ENCODE measurements at regions not wholly inside any gene's neighbourhood (a gene's known extent, or its start where the extent isn't known, plus 50 kb on each side); places are given as distances from the start of the nearest gene placed in this dataset.
A peak's percentile ranks its signal among the peaks of the same experiment; 100 is the strongest.

DNA sequence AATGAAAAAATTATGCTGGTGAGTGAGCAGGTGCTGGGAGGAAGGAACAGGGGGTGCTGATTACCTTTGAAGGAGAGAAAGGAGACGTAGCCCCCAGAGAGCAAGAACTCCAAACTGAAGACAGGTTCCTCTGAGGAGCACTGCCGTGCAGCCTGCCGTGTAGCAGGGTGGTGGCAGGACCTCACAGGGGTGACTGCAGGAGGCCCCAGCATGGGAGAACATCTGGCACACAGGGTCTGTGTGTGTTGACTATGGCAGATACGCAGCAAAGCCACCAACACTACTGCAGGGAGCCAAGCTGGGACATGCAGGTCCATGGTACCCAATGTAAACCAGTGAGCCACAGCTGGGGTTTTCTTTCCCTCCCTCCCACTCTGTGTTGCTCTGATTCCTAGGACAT lies 192.1 kb upstream of the PDE1C start:
- no peak for DNase-seq

DNA sequence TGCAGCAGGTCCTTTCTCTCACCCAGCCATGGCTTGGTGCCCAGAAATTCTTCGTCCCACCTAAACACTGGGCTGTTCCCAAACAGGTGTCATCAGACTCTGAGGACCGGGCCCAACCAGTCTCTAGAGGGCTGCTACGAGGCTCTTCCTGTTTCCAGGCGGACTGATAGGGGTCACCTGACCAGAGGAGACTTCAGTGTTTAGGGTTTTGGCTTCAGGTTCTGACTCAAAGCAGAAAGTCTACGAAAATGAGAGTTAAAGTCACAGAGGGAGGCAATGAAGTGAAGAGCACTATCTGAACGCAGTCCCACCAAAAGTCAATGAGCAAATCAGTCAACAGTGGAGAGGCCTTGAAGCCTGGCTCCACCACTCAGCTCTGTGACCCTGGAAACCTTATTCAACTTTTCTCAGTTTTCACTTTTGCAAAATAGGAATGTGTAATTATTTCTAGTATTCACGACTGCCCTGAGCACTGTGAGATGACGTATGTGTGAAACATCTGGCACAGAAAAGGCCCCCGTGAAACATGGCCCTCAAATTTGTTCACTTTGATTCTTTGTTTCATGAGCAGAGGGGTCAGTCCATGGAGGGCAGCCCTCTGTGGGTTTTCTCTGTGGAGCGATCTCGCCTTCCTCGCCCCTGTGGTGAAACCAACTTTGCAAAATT lies 189.9 kb upstream of the PDE1C start:
- DNase-seq: peak; percentile 96

DNA sequence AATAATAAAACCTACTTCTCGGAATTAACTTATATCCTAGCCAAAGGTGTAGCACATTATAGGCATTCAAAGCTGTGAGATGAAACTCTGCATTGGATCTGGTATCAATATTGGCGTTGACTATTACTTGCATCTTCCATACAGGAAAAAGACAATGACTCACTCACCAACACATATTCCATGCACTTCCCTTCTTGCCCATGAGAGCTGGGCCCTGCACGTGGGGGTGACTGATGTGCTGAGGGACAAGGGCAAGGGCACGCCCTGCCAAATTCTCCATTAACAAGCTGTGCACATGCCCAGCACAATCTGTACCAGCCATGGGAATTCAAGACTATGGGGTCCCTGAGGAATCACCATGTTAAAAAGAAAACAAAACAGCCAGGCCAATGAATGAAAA lies 188.1 kb upstream of the PDE1C start:
- DNase-seq: no peak

DNA sequence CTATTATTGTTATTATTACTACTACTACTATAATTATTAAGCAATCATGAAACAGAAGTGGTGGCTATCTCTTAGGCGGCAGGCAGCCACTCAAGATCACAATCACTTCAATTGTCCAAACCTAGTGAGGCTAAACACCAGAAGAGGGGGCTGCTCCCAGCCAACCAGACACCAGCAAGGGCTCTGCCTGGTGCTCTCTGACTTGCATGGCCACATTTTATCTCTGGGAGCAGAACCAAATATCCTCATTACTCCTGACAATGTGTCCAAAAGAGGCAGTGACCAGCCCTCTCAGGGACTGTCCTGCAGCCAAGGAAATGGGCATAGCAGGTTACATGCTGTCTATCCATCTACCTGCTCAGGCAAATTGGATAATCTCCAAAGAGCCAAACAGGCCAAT lies 187.4 kb upstream of the PDE1C start:
- DNase-seq: no peak

DNA sequence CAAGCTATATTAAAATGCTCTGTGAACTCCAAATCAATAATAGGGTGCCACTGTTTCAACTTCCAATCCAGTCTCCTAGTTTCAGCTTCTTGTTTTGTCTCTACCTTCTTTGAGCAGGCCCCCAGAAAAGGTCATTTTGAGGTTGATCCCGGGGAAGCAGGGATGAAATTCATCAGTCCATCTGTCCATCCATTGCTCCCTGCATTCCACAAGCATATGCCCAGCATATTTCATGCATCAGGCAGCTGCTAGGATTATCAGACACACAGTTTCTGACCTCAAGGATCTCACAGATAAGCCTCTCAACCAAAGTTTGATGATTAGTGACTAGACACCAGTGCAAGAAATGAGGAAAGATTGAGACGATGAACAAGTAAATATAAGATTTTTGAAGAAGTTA lies 186.6 kb upstream of the PDE1C start:
- no peak for DNase-seq

DNA sequence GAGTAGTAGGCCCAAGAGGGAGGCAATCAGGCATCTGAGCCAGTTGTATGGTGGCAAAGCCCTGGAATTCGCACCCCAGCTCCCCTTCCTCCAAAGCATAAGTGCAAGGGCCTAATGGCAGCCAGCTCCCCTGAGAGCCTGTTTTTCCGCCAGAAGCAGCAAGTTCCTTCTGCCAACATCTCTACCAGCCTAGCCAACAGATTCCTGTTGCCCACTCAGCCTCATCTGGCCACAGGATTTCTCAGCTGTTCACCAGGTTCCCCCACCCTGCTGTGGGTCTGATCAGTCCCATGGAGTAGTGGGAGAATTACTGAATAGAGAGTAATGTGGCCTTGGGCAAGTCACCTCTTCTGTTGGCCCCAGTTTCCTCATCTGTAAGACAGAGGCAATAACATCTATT lies 186.2 kb upstream of the PDE1C start:
- no peak for DNase-seq

DNA sequence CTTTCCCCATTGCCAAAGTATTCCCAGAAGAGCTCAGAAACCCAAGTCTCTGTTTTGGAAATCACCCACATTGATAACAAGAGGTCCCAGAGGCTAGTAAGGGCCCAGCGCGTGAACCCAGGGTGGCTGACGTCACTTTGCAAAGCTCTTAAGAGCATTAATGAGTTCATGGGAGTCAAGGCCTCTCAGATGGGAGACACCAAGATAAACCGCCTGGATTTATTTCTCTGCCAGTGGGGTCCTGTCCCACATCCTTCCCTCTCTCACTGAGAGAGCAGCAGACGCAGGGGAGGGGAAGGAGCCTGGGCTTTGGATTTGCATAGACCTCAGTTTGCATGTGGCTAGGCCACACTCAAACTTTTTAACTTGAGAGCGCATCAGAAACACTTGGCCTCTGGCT lies 184.8 kb upstream of the PDE1C start:
- DNase-seq: no peak

DNA sequence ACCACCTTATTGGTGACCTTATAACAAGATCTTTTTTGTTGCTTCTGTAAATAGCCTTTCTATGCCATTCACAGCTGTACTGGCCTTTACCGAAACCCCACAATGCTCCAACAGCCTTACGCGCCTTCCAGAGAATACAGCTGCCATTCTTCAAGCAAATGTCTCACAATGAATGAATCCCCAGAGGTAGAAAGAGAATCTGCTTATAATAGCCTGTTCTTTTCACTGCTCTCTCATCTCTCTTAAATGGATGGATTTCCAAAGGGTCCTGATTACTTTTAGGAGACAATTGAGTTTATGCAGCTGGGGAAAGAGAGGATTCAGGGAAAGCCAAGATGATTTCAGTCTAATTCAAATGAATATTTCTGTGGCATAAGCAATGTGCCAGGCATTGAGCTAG lies 183.1 kb upstream of the PDE1C start:
- no peak for DNase-seq

DNA sequence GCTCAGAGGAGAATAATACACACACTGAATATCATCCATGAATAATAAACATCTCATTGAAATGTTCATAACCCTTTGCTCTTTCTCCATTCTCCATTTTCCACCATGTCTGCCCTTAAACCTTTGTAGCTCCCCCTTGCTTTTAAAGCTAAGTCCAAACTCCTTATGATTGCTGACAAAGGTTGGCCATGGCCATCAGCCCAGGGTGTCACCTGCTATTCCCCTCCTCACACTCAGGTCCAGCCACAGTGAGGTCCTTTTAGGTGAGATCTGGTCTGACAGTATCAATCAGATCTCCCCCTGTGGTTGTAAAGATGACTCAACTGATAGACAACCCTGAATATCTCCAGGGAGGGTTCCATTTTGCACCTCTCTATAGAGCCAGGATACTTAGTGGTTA lies 181.5 kb upstream of the PDE1C start:
- DNase-seq: no peak

DNA sequence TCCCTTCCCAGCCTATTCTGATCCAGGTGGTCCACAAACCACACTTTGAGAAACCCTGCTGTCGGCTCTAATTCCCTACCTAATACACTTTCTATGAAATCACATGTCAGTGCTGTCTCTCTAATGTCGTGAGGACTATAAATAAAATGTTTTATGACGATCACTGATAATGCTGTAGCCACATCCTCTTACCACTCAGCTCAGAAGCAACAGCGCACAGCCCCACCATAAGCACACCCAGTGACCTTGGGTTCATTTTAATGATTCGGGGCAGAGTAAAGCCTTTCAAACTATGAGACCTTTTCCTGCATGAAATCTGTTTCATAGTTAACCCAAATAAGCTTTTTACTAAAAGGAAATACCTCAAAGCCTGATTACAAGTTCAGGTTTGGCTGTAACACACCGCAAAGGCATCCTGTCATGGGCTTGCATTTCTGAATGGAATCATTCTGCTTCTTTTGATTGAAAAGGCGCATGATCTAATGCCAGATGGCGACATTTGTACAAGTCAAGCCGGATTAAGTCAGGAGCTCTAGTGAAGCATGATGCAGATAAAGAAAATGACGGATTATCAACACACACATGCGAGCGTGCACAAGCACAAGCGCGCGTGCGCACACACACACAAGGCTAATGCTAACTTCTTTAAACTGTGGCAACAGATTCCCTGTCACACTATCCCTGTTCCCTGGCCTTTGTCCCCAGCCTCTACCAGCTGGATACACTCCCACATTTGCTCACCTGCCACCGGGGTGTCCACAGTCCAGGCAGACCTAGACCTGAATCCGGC lies 180.5 kb upstream of the PDE1C start:
- no peak for DNase-seq

DNA sequence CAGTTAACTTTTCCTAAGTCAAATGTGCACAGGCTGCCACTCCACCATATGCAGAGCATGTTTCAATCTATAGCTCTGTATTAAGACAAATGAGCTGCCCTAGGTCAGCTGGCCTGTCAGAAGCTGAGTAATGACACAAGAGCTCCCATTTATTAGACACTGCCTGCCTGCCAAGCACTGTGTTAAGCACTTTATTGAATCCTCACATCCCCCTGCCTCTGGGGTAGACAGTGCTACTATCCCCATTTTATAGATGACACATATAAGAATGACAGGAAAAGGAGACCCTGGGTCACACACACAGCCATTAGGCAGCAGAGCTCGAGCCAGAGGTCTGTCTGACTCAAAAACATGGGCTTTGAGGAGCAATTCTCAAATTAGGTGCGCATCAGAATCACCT lies 179.8 kb upstream of the PDE1C start:
- DNase-seq: no peak

DNA sequence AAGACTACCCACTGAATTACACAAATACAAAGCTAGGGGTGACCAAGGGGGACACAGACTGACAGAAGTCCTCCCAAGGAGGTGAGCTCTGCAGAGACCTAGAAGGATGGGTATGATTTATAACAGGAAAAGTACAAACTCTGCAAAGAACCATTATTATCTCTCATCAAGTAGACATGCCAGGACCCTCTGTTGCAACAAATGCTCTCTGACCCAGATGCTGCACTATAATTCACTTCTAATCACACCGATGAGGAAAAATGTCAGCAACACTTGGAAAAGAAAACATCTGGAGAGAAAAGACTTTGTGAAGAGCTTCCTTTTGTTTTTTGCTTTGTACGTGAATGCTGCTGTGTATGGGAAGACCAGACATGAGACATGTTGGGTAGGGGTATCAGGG lies 178.3 kb upstream of the PDE1C start:
- DNase-seq: no peak

DNA sequence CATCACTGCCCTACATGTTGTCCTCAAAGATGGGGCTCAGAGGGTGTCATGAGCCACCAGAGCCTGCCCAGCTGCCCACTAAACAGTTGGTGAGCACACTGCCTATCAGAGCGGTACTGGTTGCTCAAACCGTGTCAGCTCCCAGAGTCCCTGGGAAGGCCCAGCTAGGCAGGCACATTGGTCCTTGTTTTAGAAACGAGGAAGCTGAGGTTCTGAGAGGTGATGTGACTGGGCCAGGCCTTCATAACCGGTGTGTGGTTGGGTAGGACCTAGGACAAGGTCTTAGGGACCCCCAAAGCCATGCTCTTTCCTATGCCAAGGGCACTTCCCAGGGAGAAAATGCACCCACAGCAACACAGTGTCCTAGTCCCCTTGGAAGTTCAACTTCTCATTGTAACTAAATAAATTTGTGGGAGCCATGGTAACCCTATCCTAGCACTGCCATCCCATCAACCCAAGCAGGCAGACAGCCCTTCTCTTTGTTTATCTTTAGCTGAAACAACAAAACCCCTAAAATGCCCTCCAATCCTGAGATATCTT lies 174.7 kb upstream of the PDE1C start:
- DNase-seq: no peak

DNA sequence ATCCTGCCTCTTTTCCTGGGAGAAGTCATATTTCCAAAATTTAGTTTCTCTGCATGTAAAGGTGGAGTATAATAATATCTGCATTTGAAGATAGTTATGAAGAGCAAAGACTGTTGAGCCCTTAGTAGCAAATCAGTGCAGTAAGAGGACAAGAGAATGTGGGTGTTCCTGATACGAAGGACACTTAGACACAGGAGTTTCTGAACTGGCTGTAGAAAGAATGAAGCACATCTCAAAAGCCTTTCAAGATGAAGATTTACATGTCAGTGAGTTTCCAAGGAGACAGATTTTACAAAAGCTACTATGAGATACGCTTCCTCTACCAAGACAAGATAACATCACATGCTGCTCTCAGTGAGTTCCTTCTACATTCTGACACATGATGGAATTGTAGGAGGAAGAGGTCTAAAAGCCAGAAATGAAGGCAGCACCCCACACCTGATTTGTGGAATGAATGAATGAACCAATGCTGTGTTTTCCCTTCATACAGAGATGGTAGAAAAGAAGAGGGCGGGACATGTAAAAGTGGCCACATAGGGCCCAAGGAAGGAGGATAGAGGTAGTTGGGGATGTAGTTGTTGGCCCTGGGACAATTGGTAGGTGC lies 173.6 kb upstream of the PDE1C start:
- no peak for DNase-seq

DNA sequence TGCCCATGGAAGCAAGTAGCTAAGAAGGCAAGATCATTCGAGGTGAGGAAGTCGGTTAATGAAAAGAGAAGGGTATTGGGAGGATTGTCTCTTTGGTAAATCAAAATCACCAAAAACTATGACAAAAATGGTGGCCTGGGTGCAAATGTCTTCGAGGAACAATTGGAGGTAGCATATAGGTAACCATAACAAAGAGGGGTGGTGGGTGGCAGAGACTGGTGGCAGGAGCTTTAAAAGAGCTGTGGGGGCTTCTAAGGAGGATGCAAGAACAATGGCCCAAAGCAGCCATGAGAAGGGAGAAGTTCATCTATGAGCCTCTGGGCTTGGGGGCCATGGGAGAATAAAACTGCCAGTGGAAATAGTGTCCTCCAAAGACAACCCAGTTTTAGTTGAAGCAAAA lies 172.2 kb upstream of the PDE1C start:
- DNase-seq: no peak

DNA sequence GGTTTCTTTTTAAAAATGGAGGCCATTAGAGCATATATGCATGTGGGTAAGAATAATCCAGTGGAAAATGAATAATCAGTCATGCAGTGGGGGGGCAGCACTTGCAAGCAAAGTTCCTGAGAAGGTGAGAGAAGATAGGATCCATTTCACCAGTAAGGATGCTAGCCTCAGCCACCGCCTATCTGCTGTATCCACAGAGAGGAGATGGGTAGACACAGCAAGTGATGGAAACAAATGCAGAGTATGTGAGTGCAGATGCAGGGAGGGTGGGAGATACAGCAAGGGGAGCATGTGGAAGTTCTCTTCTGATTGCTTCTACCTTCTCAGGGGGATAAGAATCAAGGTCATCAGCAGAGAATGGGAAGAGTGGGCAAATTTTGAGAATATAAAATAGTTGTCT lies 171.4 kb upstream of the PDE1C start:
- DNase-seq: no peak

DNA sequence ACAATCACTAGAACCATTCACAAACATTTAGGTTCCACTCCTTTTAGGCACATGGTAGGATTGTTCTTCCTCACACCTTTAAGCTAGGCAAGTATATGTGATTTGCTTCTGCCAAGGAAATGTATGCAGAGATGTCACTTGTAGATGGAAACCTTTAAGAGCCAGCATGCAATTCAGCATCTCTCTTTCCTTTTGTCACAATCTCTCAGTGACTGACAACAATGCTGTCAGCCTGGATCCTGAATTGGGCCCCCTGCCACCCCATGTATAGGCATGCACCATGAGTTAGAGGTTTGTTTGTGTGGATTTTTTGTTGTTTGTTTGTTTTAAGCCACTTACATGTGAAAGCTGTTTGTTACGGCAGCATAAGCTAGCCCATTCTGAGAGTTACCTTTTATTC lies 169.6 kb upstream of the PDE1C start:
- no peak for DNase-seq

DNA sequence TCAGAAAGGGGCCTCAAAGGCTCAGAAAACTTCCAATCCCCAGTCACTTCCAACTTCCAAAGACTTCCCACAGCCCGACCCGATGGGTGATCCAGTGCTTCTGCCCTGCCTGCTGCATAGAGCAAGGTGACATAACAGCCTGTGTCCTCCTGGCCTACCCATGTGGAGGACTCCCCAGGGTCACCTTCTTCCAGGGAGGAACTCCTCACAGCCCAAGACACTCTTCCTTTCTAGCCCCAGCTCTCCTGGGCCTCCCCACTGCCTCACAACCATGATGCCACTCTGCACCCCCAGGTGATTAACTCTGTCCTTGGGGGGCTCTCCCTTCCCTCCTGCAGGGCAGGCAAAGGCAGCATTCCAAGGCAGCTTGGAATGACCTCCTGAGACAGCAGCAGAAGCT lies 158.4 kb upstream of the PDE1C start:
- no peak for DNase-seq

DNA sequence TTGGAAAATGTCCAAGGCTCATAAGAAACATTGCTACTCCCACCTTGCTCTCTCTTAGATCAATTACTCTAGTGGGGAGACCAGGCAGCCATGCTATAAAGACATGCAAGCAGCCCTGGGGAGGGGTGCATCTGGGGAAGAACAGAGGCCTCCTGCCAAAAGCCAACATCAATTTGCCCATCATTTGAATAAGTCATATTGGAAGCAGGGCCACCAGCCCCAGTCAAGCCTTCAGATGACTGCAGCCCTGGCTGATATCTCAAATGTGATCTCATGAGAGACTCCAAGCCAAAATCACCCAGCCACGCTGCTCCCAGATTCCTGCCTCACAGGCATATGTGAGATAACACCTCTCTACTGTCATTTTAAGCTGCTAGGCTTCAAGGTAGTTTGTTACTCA lies 157.5 kb upstream of the PDE1C start:
- no peak for DNase-seq

DNA sequence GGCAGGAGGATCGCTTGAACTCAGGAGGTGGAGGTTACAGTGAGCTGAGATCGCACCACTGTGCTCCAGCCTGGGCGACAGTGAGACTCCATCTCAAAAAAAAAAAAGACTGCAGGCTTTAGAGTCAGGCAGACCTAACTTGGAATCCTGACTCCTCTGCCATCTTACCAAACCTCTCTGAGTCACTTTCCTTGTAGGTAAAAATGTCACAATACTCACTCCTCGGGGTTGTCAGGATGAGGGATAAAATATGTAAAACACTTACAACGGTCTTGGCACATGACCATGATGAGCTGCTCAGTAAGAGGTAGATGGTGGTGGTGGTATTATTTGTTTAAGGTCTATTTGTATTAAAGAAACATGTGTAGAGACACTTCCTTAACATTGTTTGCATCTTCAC lies 154.1 kb upstream of the PDE1C start:
- DNase-seq: no peak

DNA sequence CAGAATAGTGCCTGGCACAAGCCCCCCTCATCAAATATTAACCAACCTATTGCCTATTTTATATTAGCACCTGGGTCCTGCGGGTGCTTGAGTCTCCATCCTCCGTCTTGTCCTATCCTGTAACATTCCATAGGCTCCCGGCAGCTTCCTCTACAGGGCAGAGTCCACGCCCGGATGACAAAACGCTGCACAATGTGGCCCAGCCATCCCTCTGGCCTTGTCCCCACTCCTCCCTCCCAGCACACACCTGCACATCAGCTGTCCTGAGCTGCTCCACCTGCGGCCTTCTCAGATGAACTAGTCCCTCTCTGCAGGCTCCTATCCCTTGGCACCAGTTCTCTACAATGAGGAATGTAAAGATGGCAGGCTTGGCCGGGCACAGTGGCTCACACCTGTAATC lies 153.5 kb upstream of the PDE1C start:
- no peak for DNase-seq

DNA sequence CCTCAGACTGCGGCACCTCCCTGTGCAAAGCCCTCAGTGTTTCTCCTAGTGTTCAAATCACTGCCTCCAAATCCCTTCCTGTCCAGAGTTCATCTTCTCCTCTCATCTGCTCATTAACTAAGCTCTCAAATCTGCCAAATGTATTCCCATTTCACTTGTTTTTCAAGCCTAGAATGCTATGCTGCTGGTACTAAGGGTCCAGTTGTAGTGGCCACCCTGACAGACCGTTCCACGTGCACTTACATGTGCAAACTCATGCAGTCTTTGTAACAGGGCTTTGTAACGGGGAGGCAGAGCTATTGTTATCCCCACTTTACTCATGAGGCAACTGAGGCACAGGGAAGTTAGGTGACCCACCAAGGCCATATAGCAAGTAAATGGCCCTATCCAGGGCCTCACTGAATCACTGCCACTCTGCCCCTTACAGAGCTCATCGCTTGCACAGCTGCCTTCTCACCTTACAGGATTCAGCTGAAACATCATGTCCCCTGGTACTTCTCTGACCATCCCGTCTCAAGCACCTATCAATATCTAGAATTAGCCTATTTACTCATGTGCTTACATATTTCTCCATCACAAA lies 153.0 kb upstream of the PDE1C start:
- no peak for DNase-seq

DNA sequence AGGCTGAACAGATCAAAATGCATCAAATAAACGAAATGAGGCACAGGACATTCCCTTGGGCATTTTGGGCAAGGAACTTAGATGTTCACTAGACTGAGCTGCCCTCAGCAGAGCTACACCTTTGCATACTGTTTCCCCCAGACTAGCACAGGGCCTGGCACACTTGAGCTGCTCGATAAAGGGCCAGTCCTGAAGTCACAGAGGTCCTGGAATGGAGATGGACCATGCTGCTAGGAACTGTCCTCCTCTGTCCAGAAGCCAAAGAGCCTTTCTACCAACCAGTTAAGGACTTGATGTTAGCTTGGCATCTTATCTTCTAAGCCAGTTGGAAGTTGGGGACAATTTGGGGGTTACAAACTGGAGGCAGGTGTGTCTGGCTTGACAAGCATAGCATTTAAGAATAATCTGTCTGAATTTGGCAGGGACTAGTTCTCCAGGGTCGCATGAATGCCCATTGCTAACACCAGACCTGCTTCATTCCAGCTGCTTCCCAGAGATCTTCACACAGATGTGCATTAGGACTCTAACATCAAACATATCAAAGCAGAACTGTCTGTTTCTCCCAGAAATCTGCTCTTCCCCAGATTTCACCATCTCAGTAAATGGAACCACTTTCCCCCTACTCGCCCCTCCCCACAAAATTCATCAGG lies 152.2 kb upstream of the PDE1C start:
- DNase-seq: no peak

Measured in DMS153 (cell line).